ENCODE measurements at regions not wholly inside any gene's neighbourhood (a gene's known extent, or its start where the extent isn't known, plus 50 kb on each side); places are given as distances from the start of the nearest gene placed in this dataset.

DNA sequence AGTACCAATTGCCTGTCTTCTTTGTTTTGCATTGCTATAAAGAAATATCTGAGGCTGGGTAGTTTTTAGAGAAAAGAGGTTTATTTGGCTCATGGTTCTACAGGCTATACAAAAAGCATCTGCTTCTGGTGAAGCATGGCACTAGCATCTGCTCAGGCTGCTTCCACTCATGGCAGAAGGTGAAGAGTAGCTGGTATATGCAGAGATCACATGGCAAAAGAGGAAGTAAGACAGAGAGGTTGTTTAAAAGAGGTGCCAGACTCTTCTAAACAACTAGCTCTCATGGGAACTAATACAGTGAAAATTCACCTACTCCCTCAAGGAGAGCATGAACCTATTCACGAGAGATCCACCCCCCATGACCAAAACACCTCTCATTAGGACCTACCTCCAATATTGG is 56.7 kb upstream of the GUCA2B start:
- DNase-seq = no peak

DNA sequence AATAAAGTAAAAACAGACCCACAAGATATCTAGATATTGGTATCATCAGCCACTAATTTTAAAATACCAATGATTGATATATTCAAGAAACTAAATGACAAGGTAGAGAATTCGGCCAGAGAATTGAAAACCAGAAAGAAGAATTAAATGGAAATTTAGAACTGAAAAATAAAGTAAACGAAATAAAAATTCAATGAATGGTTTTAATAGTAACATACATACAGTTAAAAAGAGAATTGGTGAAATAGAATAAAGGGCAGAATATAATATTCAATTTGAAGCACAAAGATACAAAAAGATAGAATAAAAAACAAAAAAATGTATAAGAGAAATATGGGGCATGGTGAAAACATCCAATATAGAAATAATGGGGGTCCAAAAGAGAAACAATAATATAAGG is 64.0 kb upstream of the GUCA2B start:
- no peak for DNase-seq

DNA sequence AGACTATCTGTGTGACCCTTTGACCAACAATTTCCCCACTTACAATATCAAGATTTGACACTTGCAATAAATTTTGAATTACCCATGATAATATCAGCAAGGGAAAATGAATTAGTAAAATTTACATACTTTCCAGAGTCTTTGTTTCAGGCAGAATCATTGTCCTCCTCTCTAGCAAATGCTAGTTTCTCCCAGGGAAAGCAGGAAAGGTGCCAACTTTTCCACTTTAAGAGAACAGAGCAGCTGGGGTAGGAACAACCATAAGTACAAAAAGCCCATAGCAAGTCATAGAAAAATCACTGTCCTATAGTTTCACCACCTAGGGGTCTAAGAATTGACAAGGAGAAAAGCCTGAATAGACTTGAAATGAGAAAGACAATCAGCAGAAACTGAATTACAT is 67.1 kb upstream of the GUCA2B start:
- peak in 1 of 3 donors; percentile 8 for DNase-seq

DNA sequence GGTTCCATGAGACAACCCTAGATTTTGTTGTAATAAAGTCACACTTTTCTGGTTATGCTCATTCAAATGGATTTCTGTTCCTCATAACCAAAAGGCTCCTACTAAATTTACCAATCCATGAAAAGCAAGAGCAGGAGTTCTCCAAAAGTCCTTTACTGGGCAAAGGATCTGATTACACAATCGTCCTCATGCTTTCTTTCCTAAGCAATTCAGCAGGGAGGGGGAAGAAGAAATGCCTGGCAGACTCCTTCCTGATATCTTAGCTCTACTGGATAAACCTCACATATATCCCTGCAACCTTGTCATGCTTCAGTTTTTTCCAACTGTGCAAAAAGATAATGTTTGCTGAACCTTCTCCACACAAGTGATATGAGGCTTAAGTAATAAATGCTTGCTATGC is 67.6 kb upstream of the GUCA2B start:
- peak in 1 of 3 donors; percentile 2 for DNase-seq

DNA sequence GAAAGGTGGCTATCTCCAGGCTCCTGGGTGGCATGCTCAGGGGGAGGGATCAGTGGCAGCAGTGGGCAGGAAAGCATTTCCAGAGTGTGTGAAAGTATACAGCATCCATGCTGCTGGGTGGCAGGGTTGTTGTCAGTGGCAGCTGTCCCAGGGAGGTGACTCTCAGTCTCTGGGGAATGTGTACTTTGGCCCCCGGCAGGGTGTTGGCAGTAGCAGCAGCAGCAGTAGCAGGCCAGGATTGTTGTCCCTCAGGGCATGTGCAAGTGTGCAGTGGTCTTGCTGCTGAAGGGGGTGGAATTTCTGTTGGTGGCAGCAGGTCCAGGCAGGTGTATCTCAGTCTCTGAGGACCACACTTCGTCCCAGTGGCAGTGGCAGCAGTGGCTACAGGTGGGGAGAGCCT is 71.7 kb upstream of the GUCA2B start:
- no peak for DNase-seq

DNA sequence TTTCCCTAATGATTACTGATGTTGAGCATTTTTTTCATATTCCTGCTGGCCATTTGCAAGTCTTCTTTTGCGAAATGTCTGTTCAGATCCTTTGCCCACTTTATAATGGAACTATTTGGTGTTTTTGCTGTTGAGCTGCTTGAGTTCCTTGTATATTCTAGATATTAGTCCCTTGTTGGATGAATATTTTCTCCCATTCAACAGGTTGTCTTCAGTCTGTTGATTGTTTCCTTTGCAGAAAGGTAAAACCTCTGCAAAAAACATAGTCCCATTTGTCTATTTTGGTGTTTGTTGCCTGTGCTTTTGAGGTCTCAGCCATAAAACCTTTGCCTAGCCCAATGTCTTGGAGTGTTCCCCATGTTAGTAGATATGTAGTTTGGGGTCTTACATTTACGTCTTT is 78.0 kb upstream of the GUCA2B start:
- no peak for DNase-seq

DNA sequence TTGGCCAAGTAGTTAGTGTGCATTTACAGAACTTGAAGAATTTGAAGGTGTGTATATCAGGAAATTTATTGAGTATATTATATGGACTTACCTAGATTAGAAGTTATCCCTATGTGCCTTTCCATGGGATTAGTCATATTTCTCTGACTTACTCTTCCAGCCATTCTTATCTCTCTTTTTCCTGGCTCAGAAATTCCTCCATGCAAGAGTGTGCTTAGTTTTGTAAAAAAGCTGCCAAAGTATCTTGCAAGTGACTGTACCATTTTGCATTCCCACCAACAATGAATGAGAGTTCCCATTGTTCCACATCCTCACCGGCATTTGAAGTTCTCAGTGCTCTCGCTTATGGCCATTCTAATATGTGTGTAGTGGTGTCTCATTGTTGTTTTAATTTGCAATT is 82.2 kb upstream of the GUCA2B start:
- DNase-seq = no peak

DNA sequence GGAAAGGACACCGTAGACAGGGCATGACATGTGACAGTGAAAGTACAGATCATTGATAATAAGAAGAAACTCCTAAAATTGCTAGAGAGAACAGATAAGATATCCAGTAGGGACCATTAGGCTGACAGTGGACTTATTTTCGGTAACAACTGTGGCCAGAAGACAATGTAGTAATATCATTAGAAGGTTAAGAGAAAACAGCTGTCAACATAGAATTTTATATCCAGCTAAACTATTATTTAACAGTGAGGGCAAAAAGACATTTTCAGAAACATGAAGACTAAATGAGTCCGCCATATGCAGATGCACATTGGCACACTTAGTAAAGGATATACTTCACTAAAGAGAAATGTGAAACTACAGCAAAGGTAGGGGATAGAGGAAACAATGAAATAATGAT is 95.4 kb upstream of the GUCA2B start:
- no peak for DNase-seq

DNA sequence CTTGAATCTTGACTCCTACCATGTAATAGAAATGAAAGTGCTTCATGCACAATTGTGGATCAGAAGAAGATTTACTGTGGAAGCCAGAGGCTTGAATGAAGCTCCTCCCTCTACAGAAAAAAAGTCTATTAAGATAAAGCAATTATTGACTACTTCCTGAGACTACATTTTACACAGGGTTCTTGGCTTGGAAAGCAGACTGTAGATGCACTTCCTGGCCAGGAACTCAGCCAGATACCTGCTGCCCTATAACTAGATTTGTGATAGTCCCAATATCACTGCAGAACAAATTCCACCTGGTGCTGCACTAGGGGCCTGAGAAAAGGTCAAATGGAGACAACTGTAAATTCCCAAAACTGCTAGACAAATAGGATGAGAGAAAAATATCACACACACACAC is 96.8 kb upstream of the GUCA2B start:
- DNase-seq = no peak

DNA sequence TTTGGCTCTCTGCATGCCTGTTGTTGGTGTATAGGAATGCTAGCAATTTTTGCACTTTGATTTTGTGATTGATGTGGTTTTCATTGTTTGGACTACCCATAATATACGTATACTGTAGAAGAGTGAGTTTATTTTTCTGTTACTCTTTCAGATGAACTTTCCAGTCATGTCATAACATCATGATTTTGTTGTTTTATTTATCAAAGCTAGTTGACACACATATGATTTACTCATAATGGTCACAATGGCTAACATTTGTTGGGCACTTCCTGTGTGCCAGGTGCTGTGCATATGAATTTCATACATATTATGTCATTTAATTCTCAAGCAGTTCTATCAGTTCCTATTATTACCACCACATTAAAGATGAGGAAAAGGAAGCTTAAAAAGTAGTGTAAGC is 98.1 kb upstream of the GUCA2B start:
- no peak for DNase-seq

DNA sequence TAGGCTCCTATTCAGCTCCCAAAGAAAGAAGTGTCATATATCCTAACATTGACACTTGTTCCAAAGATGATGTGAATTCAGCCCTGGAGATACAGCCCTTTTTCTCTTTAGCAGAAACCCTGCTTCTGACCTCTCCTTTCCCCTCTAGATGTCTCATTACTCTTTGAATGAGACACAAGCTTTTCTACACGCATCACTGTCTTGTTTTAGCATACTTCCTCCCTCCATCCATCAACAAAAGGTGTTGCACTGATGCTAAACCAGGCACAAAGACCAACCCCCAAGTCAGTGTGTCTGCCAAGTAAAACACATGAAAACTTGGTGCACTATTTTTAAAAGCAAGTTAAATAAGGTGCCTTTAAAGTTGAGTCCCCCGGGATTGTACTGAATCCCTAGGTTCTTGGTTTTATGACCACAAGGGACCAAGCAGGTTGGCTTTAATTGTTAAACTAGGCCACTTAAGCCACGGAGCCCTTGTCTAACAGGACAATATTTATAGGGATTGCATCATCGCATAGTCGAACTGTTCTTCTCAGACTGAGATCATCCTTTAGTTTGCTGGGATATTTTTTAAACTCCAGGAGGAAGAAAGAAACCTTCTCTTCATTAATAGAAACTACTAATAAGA is 101.0 kb upstream of the GUCA2B start:
- no peak for DNase-seq

DNA sequence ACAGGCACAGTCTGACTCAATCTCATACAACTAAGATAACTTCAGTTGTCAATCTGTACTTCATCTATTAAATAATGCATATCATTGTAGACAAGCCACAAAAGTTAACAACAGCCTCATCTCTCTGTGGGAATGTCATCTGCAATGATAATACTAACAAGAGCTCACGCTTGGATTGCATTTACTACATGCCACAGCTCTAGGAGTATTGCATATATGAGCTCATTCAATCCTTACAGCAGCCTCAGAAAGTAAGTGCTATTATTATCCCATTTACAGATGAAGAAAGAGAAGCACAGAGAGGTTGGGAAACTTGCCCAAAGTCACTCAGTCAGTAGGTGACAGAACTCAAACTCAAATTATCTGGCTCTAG is 105.7 kb upstream of the GUCA2B start:
- DNase-seq = no peak

DNA sequence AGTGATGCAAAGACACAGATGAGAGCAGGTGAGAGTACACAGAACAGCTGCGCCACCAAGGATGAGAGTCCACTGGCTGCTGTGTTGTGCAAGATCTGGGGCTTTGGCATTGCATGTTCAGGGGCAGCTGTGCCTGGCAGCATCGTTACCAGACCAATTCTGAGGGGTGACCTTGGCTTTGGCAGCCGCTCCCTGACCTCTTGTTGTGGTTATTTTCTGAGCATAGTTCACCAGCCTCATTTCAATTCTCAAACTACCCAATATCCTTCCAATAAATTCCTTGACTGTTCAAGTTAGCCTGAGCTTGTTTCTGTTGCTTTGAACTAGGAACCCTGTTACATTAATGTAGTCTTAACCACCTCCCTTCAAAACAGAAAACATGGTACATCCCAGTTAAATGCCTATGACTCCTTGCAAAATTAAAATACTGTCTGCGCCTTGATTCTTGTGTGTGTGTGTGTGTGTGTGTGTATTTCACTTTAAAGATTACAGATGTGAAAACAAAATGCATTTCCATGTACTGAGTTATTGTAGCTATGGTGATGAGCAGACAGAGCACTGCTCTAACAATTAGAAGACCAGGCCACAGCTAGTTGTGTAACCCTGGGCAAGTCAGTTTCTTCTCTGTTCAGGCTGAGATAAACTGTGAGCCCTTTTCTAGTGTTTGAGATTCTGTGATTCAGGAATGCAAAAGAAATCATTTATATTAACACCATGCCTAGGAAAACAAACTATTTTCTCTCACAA is 106.3 kb upstream of the GUCA2B start:
- DNase-seq = peak in 1 of 3 donors; percentile 23

DNA sequence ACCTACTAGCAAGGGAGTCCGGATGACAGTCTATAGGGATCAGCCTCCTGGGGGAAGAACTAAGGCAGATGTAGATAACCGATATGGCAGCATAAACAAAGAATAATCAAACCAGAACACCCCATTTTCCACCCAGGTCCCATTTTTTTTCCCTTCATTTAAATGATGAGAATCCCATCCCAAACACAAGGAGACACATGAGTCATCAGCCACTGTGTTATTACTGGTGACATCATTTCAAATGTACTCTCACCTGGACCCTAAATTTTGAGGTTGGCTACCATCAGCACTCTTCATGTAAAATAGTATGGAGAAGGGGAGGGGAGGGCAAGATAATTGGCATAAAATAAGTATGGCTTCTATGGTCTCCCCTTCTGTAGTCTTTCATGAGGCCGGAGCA is 108.9 kb upstream of the GUCA2B start:
- no peak for DNase-seq

DNA sequence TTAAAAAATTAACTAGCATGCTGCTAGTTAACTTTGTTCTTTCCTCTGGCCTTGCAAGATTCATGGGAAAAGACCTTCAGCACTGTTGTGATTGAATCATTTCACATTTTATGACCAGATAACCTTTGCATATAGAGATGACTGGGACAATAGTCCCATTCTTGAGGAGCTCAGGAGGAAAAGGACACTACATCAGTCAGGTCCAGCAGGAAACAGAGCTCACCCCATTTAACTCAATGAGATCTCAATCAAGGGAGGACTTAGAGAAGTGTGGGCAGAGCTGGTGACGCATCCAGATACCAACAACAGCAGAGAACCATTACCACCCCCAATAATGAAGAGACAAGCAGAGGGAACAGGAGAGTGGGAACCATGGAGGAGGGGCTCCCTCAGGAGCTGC is 109.4 kb upstream of the GUCA2B start:
- no peak for DNase-seq

DNA sequence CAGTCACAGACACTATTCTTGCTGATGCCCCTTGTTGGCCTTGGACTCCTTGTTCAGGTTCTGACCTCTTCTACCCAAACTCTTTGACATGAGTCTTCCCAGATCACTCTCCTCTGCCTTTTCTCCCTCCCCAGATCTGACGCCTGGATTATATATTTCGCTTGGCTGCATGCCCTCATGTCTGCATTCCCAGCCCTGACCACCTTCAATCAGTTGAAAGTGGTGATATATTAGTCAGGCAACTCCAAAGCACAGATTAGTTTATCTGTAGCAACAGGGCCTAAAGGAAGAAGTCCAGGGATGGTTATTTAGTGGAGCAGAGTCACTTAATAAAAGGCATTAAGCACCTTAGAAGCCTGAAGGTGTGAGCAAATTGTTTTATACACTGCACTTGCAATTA is 110.0 kb upstream of the GUCA2B start:
- DNase-seq = no peak

DNA sequence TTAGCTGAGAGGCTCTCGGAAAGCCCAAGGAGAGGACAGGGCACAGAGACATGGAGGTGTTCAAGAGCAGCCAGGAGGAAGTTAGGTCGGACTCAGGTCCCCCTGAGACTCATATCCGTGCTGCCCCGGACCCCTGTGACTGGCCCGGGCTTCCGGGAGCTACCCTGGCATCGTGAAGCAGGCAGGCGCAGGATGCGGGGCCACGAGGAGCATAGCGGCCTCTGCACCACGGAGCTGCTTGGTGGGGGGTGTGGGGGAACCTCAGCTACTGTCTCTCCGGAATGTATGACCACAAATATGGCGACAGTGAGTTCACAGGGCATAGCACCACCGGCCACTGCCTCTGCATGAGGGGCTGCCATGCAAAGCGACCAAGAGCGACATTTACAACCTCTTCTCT is 112.2 kb upstream of the GUCA2B start:
- DNase-seq = no peak

DNA sequence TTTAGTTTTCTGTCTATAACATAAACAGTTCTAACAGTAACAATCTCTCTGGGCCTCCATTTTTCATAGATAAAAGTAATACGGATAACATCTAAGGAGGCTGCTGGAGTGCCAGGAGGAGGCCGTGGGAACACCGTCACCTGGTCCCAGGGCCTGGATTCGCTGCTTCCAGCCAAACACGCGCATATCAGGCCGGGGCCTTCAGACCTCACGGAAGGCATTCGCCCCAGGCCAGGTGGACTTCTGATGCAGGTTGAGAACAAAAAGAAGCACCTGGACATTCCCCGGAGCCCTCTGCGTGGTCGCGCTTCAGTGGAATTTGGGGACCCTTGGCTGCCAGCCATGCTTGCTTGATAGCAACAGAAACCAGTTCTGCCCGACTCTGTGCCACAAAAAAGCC is 113.1 kb upstream of the GUCA2B start:
- no peak for DNase-seq

DNA sequence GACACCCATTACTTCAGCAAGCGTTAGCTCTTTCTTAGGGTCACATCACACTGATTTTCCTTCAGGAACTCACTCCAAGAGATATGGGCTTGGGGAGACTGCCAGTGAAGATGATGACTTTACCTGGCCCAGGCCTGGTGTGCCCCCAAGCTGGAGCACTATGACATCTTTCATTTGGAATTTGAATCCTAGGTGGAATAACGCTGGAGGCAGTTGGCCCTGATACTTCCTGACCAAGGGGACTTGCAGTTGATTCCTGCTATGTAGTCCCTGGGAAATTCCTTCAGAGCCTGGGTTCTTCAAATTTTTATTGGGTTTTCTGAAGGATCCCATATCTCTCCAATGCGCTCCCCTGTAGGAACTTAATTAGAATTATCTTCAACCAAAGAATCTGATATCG is 114.9 kb upstream of the GUCA2B start:
- no peak for DNase-seq

DNA sequence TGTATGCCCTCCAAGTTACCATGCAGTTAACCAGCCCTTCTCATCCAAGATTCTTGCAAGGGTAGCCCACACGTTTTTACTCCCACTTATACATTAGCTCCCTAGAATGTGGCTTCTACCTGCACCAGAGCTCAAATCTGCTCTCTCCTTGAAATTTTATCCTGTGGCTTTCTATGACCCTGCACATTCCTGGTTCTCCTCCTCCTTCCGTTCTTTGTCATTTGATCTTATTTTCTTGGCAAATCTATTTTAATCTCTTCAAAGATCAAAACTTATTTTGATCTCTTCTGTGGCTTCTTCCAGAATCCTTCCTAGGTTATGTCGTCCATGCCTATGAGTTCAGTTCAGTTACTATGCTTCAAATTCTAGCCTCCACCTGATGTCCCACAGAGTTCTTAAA is 115.6 kb upstream of the GUCA2B start:
- DNase-seq = no peak

DNA sequence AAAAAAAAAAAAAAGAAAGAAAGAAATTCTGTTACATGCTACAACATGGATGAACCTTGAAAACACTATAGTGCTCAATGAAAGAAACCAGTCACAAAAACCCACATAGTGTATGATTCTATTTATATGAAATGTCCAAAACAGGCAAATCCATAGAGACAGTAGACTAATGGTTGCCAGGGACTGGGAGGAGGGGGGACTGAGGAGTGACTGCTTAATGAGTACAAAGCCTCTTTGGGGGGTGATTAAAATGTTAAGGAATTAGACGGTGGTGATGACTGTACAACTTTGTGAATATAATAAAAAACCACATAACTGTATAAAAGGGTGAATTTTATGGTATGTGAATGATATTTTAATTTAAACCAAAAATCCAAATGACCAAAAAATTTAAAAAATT is 116.0 kb upstream of the GUCA2B start:
- DNase-seq = peak in 1 of 3 donors; percentile 32

DNA sequence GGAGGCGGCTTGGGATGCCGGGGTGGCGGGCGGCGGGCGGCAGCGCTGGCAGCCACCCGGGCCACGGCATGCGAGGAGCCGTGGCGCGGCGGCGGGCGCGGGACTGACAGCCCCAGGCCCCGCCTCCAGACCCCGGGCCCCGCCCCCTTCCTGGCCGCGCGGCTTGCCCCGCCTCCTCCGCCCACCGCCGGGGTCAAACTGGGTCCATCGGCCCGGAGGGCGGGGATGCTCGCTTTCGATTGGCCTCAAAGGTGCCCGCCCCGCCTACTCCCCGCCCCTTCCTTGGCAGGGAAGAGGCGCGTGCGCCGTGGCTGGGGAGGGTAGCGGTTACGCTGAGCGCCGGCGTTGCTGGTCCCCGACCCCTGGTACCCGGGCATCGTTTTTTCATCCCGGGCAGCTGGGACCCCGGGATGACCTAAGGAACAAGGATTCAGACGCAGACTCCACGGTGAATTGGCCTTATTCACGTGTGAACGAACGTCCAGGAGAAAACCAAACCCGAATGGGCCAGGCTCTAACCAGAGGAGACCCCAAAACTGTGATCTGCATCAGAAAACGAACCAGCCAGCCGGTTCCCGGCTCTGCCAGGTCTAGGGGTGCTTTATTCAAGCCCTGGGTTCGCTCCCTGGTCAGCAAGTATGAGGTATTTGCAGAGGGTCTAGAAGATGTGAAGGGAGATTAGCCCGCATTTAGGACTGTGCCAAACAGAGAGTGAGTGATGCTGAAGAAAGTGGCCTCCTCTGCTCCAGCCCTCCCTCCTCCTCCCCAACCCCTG is 117.2 kb upstream of the GUCA2B start:
- peak; percentile 92 to 96 (median 95) for DNase-seq

DNA sequence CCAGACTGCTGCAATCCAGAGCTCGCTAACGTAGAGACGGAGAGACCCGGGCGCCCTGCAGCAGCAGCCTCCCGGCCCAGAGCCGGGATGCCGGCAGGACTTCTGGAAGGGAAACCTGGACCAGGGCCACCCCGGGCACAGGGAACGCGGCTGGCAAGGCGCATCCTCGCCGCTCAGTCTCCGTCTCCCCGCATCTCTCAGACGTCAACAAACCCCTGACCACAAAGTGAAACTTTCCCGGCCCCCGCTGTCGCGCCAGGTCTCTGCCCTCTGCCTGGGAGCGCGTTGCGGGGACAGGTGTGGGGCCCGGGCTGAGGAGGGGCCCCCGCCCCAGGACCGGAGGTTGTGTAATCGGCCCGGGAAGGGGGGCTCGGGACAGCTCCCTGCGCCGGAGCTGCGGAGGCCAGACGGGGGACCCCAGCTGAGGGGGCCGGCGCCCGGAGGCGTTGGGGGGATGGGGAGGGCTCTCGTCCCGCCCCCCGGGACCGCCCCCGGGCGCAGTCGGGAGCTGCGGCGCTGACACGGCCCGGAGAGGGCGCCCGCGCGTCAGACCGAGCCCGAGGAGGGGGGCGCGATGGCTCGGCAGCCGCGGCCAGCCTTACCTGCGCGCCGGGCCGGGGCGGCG is 116.6 kb upstream of the HIVEP3 start:
- peak; percentile 19 to 84 (median 74) for DNase-seq

All from muscle of back (tissue), 3 donors.